Activated CD8-positive, alpha-beta T cell treated with anti-CD3 and anti-CD28 coated beads for 36 hours (primary cell): ENCODE measurements at regions not wholly inside any gene's neighbourhood (a gene's known extent, or its start where the extent isn't known, plus 50 kb on each side); places are given as distances from the start of the nearest gene placed in this dataset.

Experiments used
- ATAC-seq: fragments of 200-7000 bp; cut with Tn5 transposase; one replicate; pipeline ENCODE4 v1.10.0; 2021; ENCODE audit warnings: mild to moderate bottlenecking, moderate library complexity
- CTCF ChIA-PET: fragments of 350-600 bp; sonication (Branson Sonifier 250); formaldehyde crosslinking; loops from one replicate; lab custom pipeline; 2021; ENCODE audit warnings: antibody characterized with exemption; lab: Charles Lee
- POLR2A ChIA-PET: fragments of 350-600 bp; sonication (Branson Sonifier 250); formaldehyde crosslinking; loops from one replicate; lab custom pipeline; 2021; ENCODE audit warnings: antibody characterized with exemption; lab: Charles Lee
- DNase-seq: peaks from one replicate; pipeline ENCODE4 v3.0.0-alpha.2; 2020
- H3K27ac Mint-ChIP-seq: one replicate; pipeline ENCODE4 v1.8.0; 2021; ENCODE audit warnings: mild to moderate bottlenecking, mixed read lengths
- H3K27me3 Mint-ChIP-seq: one replicate; pipeline ENCODE4 v1.8.0; 2021; ENCODE audit warnings: mixed read lengths
- H3K36me3 Mint-ChIP-seq: one replicate; pipeline ENCODE4 v1.8.0; 2021; ENCODE audit warnings: low read depth, mixed read lengths
- H3K4me1 Mint-ChIP-seq: one replicate; pipeline ENCODE4 v1.8.0; 2021; ENCODE audit warnings: low read depth, mixed read lengths
- H3K4me3 Mint-ChIP-seq: one replicate; pipeline ENCODE4 v1.8.0; 2021; ENCODE audit warnings: mild to moderate bottlenecking, moderate library complexity, mixed read lengths
- H3K9me3 Mint-ChIP-seq: one replicate; pipeline ENCODE4 v1.8.0; 2021; ENCODE audit warnings: mixed read lengths
- CTCF ChIP-seq: fragments of 200-600 bp; IDR thresholded peaks from one replicate; pipeline ENCODE4 v1.8.0; 2022; ENCODE audit warnings: antibody characterized with exemption, mild to moderate bottlenecking
- intact Hi-C: fragments of 100-400 bp; cut with micrococcal nuclease; formaldehyde crosslinking; loops from one replicate; pipeline ENCODE4 v1.10.0; 2022

GRCh38 chr12:131352296-131352900 lies 358.5 kb upstream of the SFSWAP start:
- intact Hi-C loops, result no loop called here
- POLR2A ChIA-PET, result no interaction called here
- H3K27ac Mint-ChIP-seq, result no peak overlapping the region
- H3K36me3 Mint-ChIP-seq, result no peaks in the 10 kb centered on the region
- TF ChIP-seq CTCF, result no peak
- H3K4me3 Mint-ChIP-seq, result no peak overlapping the region
- H3K27me3 Mint-ChIP-seq, result peaks cover 13% of the 10 kb centered on the region
- H3K9me3 Mint-ChIP-seq, result no peaks in the 10 kb centered on the region
- H3K4me1 Mint-ChIP-seq, result no peaks in the 10 kb centered on the region
- CTCF ChIA-PET, result no interaction called here
- DNase-seq, result no peak
- no peak for ATAC-seq

GRCh38 chr12:131353376-131353775 lies 357.5 kb upstream of the SFSWAP start:
- no peak for ATAC-seq
- H3K9me3 Mint-ChIP-seq, result no peaks in the 10 kb centered on the region
- CTCF ChIA-PET, result no interaction called here
- intact Hi-C loops, result no loop called here
- no peaks in the 10 kb centered on the region for H3K36me3 Mint-ChIP-seq
- H3K4me1 Mint-ChIP-seq, result no peaks in the 10 kb centered on the region
- no peak overlapping the region for H3K27ac Mint-ChIP-seq
- no peak overlapping the region for H3K4me3 Mint-ChIP-seq
- POLR2A ChIA-PET, result no interaction called here
- no peak for TF ChIP-seq CTCF
- peaks cover 13% of the 10 kb centered on the region for H3K27me3 Mint-ChIP-seq
- DNase-seq, result no peak

GRCh38 chr12:131353826-131354225 lies 357.1 kb upstream of the SFSWAP start:
- no peak overlapping the region for H3K4me3 Mint-ChIP-seq
- ChIA-PET POLR2A (no interaction called here), CTCF (no interaction called here)
- no peak for ATAC-seq
- no peaks in the 10 kb centered on the region for H3K4me1 Mint-ChIP-seq
- no peak for DNase-seq
- H3K27ac Mint-ChIP-seq, result no peak overlapping the region
- H3K36me3 Mint-ChIP-seq, result no peaks in the 10 kb centered on the region
- TF ChIP-seq CTCF, result no peak
- peaks cover 13% of the 10 kb centered on the region for H3K27me3 Mint-ChIP-seq
- intact Hi-C loops, result no loop called here
- no peaks in the 10 kb centered on the region for H3K9me3 Mint-ChIP-seq

GRCh38 chr12:131355361-131356245 lies 355.3 kb upstream of the SFSWAP start:
- intact Hi-C loops, result no loop called here
- Mint-ChIP-seq H3K36me3 (no peaks in the 10 kb centered on the region), H3K27ac (no peak overlapping the region), H3K4me1 (no peaks in the 10 kb centered on the region), H3K4me3 (no peak overlapping the region), H3K9me3 (no peaks in the 10 kb centered on the region), H3K27me3 (peaks cover 11% of the 10 kb centered on the region)
- CTCF ChIA-PET, result no interaction called here
- ATAC-seq (no peak), DNase-seq (no peak)
- TF ChIP-seq CTCF, result no peak
- POLR2A ChIA-PET, result no interaction called here

- DNase-seq (no peak), ATAC-seq (no peak)
- POLR2A ChIA-PET, result no interaction called here
- H3K4me3 Mint-ChIP-seq, result no peak overlapping the region
- peaks cover 9% of the 10 kb centered on the region for H3K27me3 Mint-ChIP-seq
- intact Hi-C loops, result no loop called here
- H3K27ac Mint-ChIP-seq, result no peak overlapping the region
- no peaks in the 10 kb centered on the region for H3K36me3 Mint-ChIP-seq
- CTCF ChIA-PET, result no interaction called here
- H3K4me1 Mint-ChIP-seq, result no peaks in the 10 kb centered on the region
- H3K9me3 Mint-ChIP-seq, result no peaks in the 10 kb centered on the region
- TF ChIP-seq CTCF, result no peak
Measured at GRCh38 chr12:131356485-131357184, 354.3 kb upstream of the SFSWAP start.
